ENCODE measurements at regions not wholly inside any gene's neighbourhood (a gene's known extent, or its start where the extent isn't known, plus 50 kb on each side); places are given as distances from the start of the nearest gene placed in this dataset.

DNA sequence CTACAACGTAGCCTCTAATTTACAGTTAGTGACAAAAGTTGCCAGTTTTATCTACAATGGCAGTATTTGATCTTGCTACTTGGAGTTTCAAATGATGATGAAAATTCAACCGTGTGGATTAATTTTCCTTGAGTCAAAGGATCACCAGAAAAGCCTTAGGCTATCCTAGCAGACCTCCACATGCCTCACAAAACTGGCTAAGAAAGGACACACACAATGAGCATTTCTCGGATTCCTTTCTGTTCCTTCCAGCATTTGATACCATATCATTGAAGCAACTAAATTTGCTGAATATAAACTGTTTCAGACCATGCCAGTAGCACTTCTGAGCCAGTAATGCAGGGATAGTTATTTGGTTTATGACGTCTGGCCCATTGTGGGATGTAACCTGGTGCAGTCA is 587.4 kb upstream of the MDFIC2 start:
- Histone ChIP-seq H2AFZ (ENCODE audit: low read length) (no peak overlapping the region), H3K27ac (ENCODE audit: low read length) (no peak overlapping the region), H4K20me1 (ENCODE audit: low read length) (no peaks in the 10 kb centered on the region), H3K4me2 (ENCODE audit: low read length) (no peak overlapping the region), H3K27me3 (ENCODE audit: low read length) (no peaks in the 10 kb centered on the region), H3F3A (ENCODE audit: low read length, unreplicated experiment) (no peaks in the 10 kb centered on the region), H3K4me3 (ENCODE audit: low read length) (no peak overlapping the region), H3K9ac (ENCODE audit: low read length) (no peak overlapping the region), H3K9me3 (ENCODE audit: low read length) (peaks cover 5% of the 10 kb centered on the region; the same call in 1 of the 2 replicates), H3K79me2 (ENCODE audit: low read length) (no peaks in the 10 kb centered on the region), H3K4me1 (ENCODE audit: insufficient read depth, low read length) (no peaks in the 10 kb centered on the region), H3K9me2 (replicated peaks; ENCODE audit: low read length) (no peaks in the 10 kb centered on the region), H3K36me3 (ENCODE audit: low read depth, low read length) (no peaks in the 10 kb centered on the region)
- ATAC-seq = no peak
- CTCF ChIA-PET = no interaction called here
- intact Hi-C loops (cut with micrococcal nuclease) = no loop called here
- POLR2A ChIA-PET (ENCODE audit: unreplicated experiment) = no interaction called here
- TF ChIP-seq, protein P1, sequence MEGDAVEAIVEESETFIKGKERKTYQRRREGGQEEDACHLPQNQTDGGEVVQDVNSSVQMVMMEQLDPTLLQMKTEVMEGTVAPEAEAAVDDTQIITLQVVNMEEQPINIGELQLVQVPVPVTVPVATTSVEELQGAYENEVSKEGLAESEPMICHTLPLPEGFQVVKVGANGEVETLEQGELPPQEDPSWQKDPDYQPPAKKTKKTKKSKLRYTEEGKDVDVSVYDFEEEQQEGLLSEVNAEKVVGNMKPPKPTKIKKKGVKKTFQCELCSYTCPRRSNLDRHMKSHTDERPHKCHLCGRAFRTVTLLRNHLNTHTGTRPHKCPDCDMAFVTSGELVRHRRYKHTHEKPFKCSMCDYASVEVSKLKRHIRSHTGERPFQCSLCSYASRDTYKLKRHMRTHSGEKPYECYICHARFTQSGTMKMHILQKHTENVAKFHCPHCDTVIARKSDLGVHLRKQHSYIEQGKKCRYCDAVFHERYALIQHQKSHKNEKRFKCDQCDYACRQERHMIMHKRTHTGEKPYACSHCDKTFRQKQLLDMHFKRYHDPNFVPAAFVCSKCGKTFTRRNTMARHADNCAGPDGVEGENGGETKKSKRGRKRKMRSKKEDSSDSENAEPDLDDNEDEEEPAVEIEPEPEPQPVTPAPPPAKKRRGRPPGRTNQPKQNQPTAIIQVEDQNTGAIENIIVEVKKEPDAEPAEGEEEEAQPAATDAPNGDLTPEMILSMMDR (conservative IDR thresholded peaks at IDR 0.05; ENCODE audit: low read depth, low read length) = no peak
- TF ChIP-seq EZH2 (IDR thresholded peaks at IDR 0.05; ENCODE audit: low read length, unreplicated experiment) = no peak
- no peak for TF ChIP-seq EZH2phosphoT487 (IDR thresholded peaks at IDR 0.05; ENCODE audit: borderline replicate concordance, low read length)
- BruUV-seq (replicated peaks) = no TSS peak
- DNase-seq = no peak

DNA sequence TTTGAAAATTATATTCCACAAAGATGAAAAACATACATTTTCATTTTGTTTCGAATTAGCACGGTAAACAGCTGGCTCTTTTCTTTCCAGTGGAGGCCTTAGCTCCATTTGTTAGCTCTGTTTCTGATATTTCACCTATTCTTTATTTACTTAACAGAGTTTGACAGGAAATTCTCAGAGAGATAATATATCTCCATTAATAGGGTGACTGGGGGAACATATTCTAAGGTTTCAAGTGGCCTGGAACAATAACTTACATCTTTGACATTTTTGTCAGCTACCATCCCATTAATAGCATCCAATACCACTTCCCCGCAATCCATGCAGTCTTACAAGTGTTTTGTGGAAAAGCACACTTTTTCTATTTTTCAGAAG is 577.6 kb upstream of the MDFIC2 start:
- Histone ChIP-seq H3K79me2 (ENCODE audit: low read length) (no peaks in the 10 kb centered on the region), H3K4me1 (ENCODE audit: insufficient read depth, low read length) (no peaks in the 10 kb centered on the region), H3K9me2 (replicated peaks; ENCODE audit: low read length) (no peaks in the 10 kb centered on the region), H2AFZ (ENCODE audit: low read length) (no peak overlapping the region), H3F3A (ENCODE audit: low read length, unreplicated experiment) (no peaks in the 10 kb centered on the region), H3K27ac (ENCODE audit: low read length) (no peak overlapping the region), H3K27me3 (ENCODE audit: low read length) (no peaks in the 10 kb centered on the region), H3K9ac (ENCODE audit: low read length) (no peak overlapping the region), H3K4me2 (ENCODE audit: low read length) (no peak overlapping the region), H3K36me3 (ENCODE audit: low read depth, low read length) (no peaks in the 10 kb centered on the region), H3K4me3 (ENCODE audit: low read length) (no peak overlapping the region), H4K20me1 (ENCODE audit: low read length) (no peaks in the 10 kb centered on the region), H3K9me3 (ENCODE audit: low read length) (no peaks in the 10 kb centered on the region)
- TF ChIP-seq, protein P1 (conservative IDR thresholded peaks at IDR 0.05; ENCODE audit: low read depth, low read length) = no peak
- TF ChIP-seq EZH2 (IDR thresholded peaks at IDR 0.05; ENCODE audit: low read length, unreplicated experiment) (no peak), EZH2phosphoT487 (IDR thresholded peaks at IDR 0.05; ENCODE audit: borderline replicate concordance, low read length) (no peak)
- ATAC-seq (no peak), DNase-seq (no peak)
- ChIA-PET POLR2A (ENCODE audit: unreplicated experiment) (no interaction called here), CTCF (no interaction called here)
- intact Hi-C loops (cut with micrococcal nuclease) = no loop called here
- BruUV-seq (replicated peaks) = no TSS peak

- Histone ChIP-seq H3K9me2 (replicated peaks; ENCODE audit: low read length) (no peaks in the 10 kb centered on the region), H4K20me1 (ENCODE audit: low read length) (no peaks in the 10 kb centered on the region), H3F3A (ENCODE audit: low read length, unreplicated experiment) (no peaks in the 10 kb centered on the region), H3K79me2 (ENCODE audit: low read length) (no peaks in the 10 kb centered on the region), H3K36me3 (ENCODE audit: low read depth, low read length) (no peaks in the 10 kb centered on the region), H3K27me3 (ENCODE audit: low read length) (no peaks in the 10 kb centered on the region), H3K4me3 (ENCODE audit: low read length) (no peak overlapping the region), H3K9me3 (ENCODE audit: low read length) (no peaks in the 10 kb centered on the region), H3K27ac (ENCODE audit: low read length) (no peak overlapping the region), H3K9ac (ENCODE audit: low read length) (no peak overlapping the region), H3K4me2 (ENCODE audit: low read length) (no peak overlapping the region), H2AFZ (ENCODE audit: low read length) (no peak overlapping the region), H3K4me1 (ENCODE audit: insufficient read depth, low read length) (no peaks in the 10 kb centered on the region)
- ChIA-PET CTCF (no interaction called here), POLR2A (ENCODE audit: unreplicated experiment) (no interaction called here)
- DNase-seq = no peak
- no peak for ATAC-seq
- TF ChIP-seq, protein P1 (conservative IDR thresholded peaks at IDR 0.05; ENCODE audit: low read depth, low read length) = no peak
- TF ChIP-seq EZH2 (IDR thresholded peaks at IDR 0.05; ENCODE audit: low read length, unreplicated experiment) = no peak
- no TSS peak for BruUV-seq (replicated peaks)
- intact Hi-C loops (cut with micrococcal nuclease) = no loop called here
Observed at GRCh38 chr3:70889162-70890019, 577.0 kb upstream of the MDFIC2 start.

All from PC-3 (cell line).